HL-60/S4 (cell line): ENCODE measurements at regions not wholly inside any gene's neighbourhood (a gene's known extent, or its start where the extent isn't known, plus 50 kb on each side); places are given as distances from the start of the nearest gene placed in this dataset.

Source experiments
- in situ Hi-C: fragments of 300-500 bp; cut with MboI; formaldehyde crosslinking; loops from 2 replicates; pipeline ENCODE4 v1.14.3; 2022; ENCODE audit warnings: low sequenced_read_pairs

DNA sequence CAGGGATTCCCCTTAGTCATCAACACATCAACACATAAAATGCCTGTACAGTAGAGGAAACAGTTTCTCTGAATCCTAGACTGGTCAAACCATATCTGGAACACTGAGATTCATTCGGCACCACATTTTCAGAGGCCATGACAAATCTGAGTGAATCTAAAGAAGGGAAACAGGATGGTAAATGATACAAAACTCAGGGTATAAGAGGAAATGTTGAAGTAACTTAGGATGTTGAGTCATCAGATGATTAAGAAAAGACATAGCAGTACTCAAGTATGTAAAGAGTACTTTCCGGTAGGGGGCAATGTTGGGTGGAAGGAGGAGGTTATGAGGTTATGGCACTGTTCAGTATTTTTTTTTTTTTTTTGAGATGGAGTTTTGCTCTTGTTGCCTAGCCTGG lies 358.5 kb upstream of the PMFBP1 start:
- in situ Hi-C loops: no loop called here

DNA sequence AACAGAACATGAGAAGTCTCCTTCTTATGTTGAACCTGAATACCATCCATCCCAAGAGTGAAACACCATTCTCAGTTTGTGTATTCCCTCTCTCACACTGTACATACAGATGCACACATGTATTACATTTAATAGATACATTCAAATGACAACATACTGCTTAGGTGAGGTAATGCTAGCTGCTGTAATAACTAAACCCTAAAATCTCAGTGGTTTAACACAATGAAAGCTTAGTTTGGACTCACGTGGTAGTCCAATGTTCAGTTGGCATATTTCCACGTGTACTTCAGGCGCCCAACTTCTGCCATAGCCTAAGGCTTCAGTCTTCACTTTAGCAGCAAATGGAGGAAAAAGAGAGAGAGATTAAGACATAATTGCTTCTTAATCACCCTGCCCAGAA lies 351.1 kb upstream of the PMFBP1 start:
- in situ Hi-C loops: loop anchor here (25.0 kb wide), 1 partner anchor 664 kb away; no protein-coding TSS in a partner anchor

- in situ Hi-C loops: loop anchor here (25.0 kb wide), 1 partner anchor 670 kb away; no protein-coding TSS in a partner anchor
Observed at GRCh38 chr16:72517154-72517553, 345.2 kb upstream of the PMFBP1 start.

- in situ Hi-C loops: loop anchor here (25.0 kb wide), 1 partner anchor 676 kb away; no protein-coding TSS in a partner anchor
Observed at GRCh38 chr16:72511171-72511570, 339.2 kb upstream of the PMFBP1 start.

- in situ Hi-C loops: loop anchor here (25.0 kb wide), 1 partner anchor 679 kb away; no protein-coding TSS in a partner anchor
Observed at GRCh38 chr16:72508191-72508590, 336.2 kb upstream of the PMFBP1 start.

DNA sequence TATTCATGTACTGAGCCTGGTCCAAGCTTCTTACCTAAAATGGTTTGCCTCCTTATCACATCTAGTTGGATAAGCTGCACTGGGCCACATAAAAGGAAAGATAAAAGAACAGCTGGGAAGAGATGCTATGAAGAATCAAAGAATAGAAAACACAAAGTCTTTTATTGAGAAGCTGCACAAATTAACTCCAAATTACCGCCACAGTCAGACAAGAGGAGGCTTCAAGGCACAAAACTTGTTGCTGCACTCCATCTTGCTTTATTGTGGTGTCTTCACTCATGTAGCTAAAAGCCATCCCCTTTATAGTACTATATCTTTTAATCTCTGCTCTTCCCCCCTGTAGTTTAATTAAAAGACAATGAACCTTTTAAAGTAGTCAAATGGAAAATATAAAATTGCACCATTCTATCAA lies 330.6 kb upstream of the PMFBP1 start:
- in situ Hi-C loops: loop anchor here (25.0 kb wide), 1 partner anchor 685 kb away; no protein-coding TSS in a partner anchor

- in situ Hi-C loops: loop anchor here (25.0 kb wide), 1 partner anchor 685 kb away; no protein-coding TSS in a partner anchor
Observed at GRCh38 chr16:72501739-72502593, 330.0 kb upstream of the PMFBP1 start.

GRCh38 chr16:72500545-72500944 lies 328.6 kb upstream of the PMFBP1 start:
- in situ Hi-C loops: loop anchor here (25.0 kb wide), 1 partner anchor 687 kb away; no protein-coding TSS in a partner anchor

DNA sequence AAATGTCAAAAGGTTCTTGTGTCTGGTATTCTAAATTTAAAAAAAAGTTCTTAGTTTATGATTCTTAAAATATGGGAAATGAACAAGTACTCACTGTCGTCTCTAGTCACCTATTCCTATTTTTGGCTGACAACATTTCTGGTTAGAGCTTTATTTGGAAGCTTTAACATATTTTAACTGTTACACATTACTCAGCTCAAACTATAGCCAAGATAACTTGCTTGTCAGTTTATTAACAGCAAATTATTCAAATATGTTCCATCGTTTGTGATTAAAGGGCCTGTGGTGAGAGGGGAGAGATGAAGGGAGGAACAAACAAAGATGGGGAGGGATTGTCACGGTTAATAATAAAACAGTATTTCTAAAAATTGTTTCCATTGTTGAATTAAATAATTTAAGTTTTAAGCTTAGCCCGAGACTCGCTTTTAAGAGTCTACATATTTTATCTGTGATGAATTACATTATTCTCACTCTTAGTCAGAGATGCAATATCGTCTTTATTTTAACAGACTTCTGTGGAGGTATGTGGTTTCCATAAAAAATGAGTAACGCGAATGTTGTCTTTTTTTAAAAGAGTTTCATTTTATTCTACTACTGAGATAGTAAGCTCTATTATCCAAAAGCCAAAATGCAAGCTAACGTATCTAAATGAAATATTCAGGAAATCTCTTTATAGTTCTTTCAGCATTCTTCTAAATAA lies 321.9 kb upstream of the PMFBP1 start:
- in situ Hi-C loops: no loop called here

- in situ Hi-C loops: no loop called here
Observed at GRCh38 chr16:72487283-72487682, 315.3 kb upstream of the PMFBP1 start.

- in situ Hi-C loops: no loop called here
Observed at GRCh38 chr16:72482695-72483094, 310.7 kb upstream of the PMFBP1 start.

GRCh38 chr16:72481419-72481818 lies 309.5 kb upstream of the PMFBP1 start:
- in situ Hi-C loops: no loop called here

DNA sequence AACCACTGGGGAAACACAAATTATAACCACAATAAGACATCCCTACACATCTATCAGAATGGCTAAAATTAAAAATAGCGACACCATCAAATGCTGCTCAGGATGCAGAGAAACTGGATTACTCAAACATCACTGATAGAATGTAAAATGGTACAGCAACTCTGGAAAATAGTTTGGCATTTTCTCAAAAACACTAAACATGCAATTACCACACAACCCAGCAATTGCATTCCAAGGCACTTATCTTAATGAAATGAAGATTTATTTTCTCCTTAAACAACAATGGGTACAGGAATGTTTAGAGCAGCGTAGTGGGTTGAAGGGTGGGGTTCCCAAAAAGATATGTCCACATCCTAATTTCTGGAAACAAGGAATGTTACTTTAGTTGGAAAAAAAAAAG lies 309.0 kb upstream of the PMFBP1 start:
- in situ Hi-C loops: no loop called here

DNA sequence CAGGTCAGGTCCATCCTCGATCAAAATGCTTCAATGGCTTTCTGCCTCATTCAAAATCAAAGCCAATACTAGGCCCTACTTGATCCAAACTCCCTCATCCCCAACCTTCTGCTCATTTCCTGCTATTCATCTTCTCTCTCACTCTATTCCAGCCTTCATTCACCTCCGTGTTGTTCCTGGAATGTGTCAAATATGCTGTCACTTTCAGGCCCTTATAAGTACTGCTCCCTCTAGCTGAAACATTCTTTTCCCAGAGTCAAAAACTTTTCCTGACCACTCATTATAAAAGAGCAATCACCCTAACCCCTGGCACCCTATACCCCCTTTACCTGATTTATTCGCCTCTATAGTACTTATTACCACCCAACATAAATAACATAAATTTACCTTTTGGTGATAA lies 303.7 kb upstream of the PMFBP1 start:
- in situ Hi-C loops: loop anchor here (10.0 kb wide), 1 partner anchor 351 kb away; no protein-coding TSS in a partner anchor

DNA sequence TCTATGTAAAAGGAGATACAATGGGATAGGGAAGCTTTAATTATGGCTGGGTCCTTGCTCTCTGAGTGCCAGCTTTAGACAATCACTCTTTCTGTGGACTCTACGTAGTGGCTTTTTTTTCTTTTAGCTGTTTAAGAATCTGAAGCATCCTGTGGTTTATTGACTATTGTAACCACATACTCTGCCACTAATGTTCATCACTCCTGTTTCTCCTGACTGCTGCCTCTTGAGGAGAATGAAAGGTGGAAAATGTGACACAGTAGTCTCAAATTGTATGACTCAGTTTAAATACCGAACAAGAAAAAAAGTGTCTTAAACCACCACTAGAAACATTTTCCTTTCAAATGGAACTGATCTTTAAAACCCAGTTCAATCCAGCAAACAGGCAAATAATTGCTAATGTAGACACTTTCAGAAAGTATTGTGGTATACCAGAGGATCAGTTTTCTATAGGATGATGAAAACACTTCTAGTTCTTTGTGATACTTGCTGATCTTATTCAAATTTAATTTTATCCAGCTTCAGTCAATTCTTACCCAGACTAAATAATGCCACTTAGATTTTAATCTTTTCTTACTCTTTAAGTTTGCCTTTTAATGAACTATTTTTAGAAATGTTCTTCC lies 302.7 kb upstream of the PMFBP1 start:
- in situ Hi-C loops: loop anchor here (10.0 kb wide), 1 partner anchor 350 kb away; no protein-coding TSS in a partner anchor

DNA sequence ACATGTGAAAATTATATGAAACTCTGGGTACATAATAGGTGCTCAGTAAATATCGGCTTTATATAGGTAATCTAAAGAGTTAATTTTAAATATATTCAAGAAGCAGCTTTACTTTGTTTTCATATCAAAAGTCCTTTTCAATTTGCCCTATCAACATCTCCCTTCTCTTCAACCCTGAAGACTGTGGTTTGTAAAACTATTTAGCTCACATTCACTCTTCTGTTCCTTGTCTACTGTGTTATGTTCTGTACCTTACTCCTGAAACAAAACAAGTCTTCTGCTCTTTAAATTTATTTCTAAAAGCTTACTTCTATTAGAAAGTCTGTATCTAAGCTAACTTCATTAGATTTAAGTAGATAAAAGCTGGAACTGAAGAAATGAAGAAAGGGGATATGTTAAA lies 301.7 kb upstream of the PMFBP1 start:
- in situ Hi-C loops: loop anchor here (10.0 kb wide), 1 partner anchor 349 kb away; no protein-coding TSS in a partner anchor

- in situ Hi-C loops: loop anchor here (10.0 kb wide), 1 partner anchor 347 kb away; no protein-coding TSS in a partner anchor
Observed at GRCh38 chr16:72471317-72471924, 299.5 kb upstream of the PMFBP1 start.

DNA sequence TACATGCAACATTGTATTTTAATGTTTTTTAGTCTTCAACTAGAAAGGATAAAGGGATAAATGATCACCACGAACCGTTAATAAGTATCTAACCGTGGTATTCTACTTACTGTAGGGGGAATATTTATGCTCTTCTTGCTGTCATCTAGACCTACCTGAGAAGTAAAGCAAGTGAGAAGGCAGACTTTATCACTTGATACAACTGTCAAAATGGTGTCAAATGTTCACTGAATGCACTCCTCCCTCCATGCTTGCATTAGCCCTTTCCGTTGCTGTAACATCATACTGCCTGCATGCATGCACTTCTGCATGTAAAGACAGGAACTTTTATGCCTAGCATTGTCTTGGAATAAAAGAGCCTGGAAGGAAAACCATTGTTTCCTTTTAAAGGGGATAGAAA lies 298.6 kb upstream of the PMFBP1 start:
- in situ Hi-C loops: loop anchor here (10.0 kb wide), 1 partner anchor 346 kb away; no protein-coding TSS in a partner anchor

DNA sequence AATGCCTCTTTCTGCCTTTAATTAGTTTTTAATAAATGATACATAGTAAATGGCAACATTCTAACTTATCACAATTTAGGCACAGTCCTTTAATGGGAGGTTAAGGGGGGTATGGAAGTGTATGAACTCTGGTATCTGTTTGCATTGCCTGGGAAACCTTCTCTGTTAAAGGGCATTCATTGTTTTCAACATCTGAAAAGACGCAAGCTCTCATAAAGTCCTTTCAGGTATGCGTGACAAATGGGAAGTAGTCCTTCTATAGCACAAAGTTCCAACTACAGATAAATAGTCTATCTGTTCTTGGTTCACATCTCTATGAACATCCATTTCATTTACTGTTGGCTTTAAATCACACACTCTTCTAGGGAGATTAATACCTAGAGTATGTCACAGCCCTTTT lies 298.0 kb upstream of the PMFBP1 start:
- in situ Hi-C loops: loop anchor here (10.0 kb wide), 1 partner anchor 345 kb away; no protein-coding TSS in a partner anchor

- in situ Hi-C loops: no loop called here
Observed at GRCh38 chr16:72468582-72468981, 296.6 kb upstream of the PMFBP1 start.
